ENCODE measurements at regions not wholly inside any gene's neighbourhood (a gene's known extent, or its start where the extent isn't known, plus 50 kb on each side); places are given as distances from the start of the nearest gene placed in this dataset.
"Not testable (repeated sequence)": the region's sequence is repeated elsewhere in the genome, so short reads cannot be mapped to it uniquely, and the experiment has no call there.

DNA sequence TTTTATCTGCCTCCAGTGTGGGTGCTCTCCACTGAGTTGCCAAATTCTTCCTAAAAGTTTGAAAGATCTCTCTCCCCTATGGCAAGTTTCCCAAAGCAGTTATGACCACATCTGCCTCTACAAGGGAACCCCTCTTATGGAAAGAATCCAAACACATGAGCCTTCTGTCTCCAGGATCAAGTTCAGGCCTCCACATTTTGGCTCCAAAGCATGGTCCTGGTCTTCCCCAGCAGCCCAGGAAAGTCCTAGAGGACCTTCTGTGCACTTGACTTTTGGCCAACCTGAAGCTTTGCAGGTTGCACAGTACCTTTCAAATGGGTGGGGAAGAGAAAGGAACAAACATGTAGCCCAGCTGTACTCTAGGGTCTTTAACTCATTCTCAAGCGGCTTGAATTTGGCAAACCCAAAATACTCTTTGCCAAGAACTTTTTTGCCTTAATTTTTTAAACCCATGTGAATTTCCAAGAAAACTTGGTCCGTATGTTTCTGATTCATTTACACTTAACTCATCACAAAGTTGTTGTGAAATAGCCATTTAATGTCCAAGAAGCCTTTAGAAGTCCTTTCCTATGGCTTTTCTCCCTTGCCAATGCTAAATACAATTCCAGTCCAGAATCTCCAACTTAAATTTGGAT is 240.1 kb upstream of the TBX18 start:
- no peak for DNase-seq

DNA sequence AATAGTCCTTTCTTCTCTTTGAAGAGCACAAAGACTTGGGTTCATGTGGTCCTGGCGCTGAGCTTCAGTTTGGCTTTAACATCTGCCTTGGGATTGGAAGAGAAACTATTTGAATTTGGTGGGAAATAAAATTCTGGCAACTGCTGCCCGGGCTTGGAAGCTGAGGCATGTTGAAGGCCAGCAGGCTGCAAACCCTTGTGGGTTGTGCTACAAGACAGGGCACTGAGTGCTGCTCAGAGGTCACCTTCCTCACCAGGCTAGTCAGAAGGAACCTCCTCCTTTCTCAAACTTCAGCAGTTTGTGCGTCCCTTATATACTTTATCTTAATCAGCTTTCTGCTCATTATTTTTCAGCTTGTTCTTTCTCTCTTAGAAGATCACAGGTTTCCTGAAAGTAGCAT is 238.4 kb upstream of the TBX18 start:
- DNase-seq: no peak

- DNase-seq: no peak
Observed at GRCh38 chr6:85000001-85000400, 235.6 kb upstream of the TBX18 start.

- no peak for DNase-seq
Observed at GRCh38 chr6:84998223-84998622, 233.8 kb upstream of the TBX18 start.

DNA sequence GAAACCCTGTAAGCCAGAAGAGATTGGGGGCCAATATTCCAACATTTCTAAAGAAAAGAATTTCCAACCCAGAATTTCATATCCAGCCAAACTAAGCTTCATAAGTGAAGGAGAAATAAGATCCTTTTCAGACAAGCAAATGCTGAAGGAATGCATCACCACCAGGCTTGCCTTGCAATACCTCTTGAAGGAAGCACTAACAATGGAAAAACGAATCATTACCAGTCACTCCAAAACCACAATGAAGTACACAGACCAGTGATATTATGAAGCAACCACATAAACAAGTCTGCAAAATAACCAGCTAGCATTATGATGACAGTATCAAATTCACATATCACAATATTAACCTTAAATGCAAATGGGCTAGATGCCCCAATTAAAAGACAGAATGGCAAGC is 224.4 kb upstream of the TBX18 start:
- not testable (repeated sequence) for DNase-seq

GRCh38 chr6:84985490-84985889 is 221.1 kb upstream of the TBX18 start:
- DNase-seq: not testable (repeated sequence)

DNA sequence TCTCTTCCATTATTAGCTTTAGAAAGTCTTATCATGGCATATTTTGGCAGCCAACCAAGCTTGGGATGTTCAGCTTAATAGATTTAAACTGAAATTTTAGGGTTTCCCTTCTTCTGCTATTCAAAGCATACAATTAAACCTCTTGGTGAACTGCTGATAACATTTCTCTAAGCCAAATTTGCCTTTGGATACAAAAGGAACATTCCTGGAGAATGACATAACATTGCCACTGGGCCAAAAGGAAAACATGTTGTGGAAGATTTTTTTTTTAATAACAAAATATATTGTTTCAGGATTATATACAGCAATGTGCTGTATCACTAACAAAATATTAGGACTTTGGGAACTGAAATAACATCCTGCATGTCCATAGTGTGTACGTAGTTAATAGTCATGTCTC is 215.1 kb upstream of the TBX18 start:
- DNase-seq: no peak

- no peak for DNase-seq
Observed at GRCh38 chr6:84977363-84977705, 212.9 kb upstream of the TBX18 start.

- no peak for DNase-seq
Observed at GRCh38 chr6:84976526-84977362, 212.3 kb upstream of the TBX18 start.

DNA sequence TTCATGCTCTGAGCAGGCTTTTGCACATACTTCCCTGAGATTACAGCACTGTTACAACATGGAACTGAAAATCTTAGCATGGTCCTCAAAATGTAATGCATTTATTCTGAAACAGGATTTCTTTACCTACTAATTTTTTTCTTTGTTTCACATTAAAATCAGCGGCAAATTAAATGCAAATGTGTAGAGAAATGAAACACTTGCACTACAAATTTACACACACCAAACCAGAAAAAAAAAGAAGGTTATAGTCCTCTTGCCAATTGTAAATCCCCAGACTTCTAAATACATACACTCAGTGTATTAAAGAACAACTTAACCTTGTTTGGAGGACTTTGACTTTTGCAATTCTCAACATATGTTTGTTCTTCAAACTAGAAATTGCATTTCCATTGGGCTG is 210.9 kb upstream of the TBX18 start:
- no peak for DNase-seq

DNA sequence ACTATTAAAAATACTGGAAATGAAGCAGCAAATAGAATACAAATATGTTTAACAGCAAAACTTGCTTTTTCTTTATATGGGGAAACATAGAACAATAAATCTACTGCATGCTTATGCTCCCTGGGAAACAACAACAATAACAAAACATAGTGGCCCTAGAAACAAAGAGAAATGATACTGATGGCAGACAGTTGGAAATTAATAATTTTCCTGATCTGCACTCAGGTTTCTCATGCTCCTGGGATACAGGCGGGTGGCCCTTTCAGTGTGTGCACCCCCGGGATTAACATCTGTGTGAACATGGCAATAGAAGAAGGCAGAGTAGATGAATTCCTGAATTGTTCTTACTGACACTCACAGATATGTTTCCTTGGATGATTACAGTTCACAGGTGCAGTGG is 209.2 kb upstream of the TBX18 start:
- no peak for DNase-seq

DNA sequence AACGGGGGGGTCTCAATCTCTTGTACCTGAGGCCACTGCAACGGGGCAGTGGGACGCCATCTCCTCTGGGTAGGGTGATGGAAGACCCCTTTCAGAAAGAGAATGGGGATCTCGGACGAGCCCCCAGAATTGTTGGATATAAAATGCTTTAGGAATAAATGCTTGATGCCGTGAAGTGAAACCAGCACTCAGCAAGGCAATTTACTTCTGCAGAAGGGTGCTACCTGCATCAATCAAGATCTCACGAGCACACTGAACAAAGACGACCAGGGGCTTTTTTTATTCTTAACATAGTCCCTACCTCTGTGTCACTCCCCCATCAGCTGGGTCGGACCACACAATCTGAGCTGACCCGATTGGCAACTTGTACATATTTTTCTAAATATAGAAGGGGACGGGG is 203.6 kb upstream of the TBX18 start:
- DNase-seq: no peak

DNA sequence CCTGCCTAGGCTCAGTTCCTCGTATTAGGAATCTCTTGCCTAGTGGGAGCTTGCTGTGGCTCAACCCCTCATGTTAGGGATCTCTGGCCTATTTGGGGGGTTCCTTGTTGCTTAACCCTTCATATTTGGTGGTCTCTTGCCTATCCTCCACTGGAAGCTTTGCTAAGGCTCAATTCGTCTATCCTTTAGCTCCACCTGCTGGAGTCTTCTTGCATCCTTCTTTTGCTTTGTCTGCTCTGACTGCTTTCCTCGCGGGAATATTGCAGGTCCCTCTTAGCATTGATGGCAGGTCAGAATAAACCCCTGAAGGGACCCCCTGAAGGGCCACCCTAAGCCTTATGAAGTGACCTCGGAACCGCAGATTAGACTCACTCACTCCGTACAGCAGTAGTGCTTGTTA is 203.0 kb upstream of the TBX18 start:
- no peak for DNase-seq

DNA sequence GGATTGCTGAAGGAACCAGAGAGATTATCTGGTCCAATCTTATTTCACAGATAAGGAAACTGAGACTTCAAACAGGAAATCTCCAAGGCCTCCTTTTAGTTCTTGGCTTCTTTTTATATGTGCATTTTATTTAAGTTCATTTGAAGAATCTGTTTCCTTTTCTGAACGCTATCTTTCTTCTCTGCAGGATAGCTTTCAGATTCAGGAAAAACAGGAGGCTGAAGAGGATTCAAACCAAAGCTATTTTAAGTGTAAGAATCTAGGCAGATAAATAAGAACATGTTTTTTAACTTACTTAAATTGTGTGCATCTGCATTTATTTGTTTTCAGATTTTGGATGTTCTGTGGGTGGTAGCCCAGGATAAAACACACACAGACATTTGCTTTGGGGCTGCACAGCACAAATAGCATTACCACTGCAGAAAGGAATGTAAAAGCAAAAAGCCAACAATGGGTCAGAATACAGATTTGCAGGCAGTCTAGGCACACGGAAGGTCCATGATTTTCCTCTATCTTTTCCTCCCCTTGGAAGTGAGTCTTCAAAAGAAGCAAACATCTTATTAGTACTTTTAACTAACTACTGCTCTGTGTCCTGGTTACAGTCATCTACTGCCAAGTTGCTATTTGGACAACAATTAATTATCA is 188.8 kb upstream of the TBX18 start:
- DNase-seq: no peak

- not testable (repeated sequence) for DNase-seq
Observed at GRCh38 chr6:84944926-84945325, 180.5 kb upstream of the TBX18 start.

- no peak for DNase-seq
Observed at GRCh38 chr6:84943905-84944304, 179.5 kb upstream of the TBX18 start.

DNA sequence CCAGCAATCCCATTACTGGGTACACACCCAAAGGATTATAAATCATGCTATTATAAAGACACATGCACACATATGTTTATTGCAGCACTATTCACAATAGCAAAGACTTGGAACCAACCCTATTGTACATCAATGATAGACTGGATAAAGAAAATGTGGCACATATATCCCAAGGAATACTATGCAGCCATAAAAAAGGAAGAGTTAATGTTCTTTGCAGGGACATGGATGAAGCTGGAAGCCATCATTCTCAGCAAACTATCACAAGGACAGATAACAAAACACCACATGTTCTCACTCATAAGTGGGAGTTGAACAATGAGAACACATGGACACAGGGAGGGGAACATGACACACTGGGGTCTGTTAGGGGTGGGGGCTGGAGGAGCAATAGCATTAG is 177.2 kb upstream of the TBX18 start:
- not testable (repeated sequence) for DNase-seq

- no peak for DNase-seq
Observed at GRCh38 chr6:84929212-84929611, 164.8 kb upstream of the TBX18 start.

DNA sequence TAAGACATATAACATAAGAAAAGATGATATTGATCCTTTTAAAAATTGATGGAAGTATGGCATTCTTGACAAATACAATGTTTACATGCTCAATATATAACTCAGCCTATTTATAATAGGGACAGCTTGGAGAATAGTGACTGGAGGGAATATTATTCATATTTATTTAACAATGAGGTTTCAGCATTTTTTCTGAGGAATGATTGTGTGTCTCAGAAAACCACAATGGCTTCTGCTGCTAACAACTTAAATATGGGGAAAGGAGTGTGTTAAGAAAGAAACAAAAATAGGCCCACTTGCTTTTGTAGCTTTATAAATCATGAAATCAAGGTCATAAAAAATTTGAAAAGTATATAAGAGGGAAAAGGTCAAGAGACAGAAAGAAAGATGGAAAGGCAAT is 163.2 kb upstream of the TBX18 start:
- DNase-seq: no peak

DNA sequence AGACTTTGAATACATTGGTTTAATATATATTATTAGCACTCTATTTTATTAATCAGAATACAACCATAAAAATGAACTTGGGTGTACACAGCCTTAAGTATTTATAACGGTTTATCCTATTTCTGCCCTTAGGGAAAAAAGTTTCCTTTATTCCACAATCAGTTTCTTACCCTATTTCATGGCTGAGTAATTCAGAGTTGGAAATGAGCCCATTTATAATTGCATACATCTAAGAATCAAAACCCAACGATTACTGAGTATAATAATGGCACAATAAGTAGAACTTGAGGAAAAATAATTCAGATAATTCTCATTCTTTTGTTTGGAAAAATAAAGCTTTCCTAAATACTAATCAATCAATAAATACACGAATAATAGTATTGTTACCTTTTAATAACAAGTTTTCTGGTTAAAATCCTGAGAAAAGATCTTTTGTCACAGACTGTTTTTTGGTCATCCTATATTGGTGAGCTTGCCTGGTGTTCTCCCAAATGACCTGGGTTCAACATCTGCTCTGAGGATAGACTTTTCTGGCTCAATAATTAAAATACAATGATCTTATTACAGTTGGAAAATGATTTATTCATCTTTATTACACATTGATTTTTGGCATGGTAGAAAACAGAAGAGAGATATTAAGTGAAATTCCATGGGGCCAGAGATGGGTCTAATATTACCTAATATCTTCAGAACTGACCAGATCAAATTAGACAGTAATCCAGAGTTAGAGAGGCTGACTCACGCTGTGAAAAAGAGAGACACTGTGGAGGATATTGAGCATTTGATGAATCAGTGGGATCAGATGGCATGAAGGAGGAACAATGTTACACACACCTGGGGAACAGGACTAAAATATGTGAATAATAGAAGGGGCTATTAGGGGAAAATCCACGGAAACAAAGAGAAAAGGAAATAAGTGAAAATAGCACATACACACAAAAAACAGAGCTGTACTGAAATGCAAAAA is 162.1 kb upstream of the TBX18 start:
- no peak for DNase-seq

- DNase-seq: no peak
Observed at GRCh38 chr6:84921891-84922290, 157.5 kb upstream of the TBX18 start.

DNA sequence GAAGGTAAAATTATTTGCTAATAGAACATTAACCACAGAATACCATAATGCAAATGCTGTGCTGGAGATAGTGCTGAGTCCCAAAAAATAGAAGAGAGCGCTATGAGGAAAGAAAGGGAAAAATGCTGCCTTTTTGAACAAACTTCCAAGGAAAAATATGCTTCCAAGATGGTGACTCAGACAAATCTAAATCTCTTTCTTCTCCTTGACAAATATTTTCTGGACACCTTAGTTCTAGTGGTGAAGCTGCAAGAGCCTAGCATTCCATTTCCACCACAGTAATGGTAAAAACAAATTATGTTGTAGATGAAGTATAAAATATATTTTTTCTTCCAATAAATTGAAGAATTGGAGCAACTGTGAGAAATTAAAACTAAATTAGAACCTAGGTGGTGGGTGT is 155.6 kb upstream of the TBX18 start:
- DNase-seq: no peak

DNA sequence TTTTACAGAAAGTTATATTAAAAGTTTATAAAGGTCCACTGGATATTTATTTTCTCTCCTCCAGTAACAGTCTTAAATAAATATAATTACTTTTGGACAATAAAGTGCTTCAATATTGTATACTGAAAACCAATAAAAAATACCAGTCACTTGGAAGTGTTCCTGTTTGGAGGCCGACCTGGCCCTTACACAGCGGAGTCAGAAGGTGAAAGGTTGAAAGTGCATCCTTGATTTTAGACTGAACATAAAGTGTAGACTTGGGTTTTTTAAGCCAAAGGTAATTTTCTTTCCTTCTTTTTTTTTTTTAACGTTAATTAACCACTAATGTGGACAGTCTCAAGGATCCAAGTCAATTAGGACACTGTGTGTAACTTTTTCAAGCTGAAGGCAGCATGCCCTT is 152.3 kb upstream of the TBX18 start:
- no peak for DNase-seq

Data from inflammatory macrophage treated with lipopolysaccharide for 4 hours (primary cell).